ENCODE measurements at regions not wholly inside any gene's neighbourhood (a gene's known extent, or its start where the extent isn't known, plus 50 kb on each side); places are given as distances from the start of the nearest gene placed in this dataset.

DNA sequence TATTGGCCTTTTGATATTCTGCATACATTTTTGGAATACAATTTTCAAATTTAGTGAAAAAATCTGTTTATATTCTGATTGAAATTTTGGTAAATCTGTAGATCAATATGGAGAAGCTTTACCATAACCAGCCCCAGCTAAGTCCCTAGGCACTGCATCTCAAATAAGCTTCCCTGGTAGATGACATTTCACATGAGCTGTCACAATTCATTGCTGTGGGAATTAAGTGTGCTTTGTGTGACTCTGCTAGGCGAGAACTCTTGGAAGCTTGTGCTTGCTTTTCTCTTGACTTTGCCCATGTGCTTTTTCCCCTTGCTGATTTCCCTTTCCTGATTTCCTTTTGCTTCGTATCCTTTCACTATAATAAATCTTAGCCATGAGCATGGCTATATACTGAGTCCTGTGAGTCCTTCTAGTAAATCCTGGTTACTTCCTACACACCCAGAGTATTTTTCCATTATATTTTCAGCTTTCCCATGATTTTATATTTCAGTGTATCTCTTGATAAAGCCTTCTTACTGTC, 166.5 kb upstream of the MMS22L start:
- no peak overlapping the region for H3K27ac ChIP-seq (ENCODE audit: low read length)
- no peaks in the 10 kb centered on the region for H3K9me3 ChIP-seq (replicated peaks; ENCODE audit: control insufficient read depth, low read depth, low read length)
- no peak overlapping the region for H3K4me3 ChIP-seq (ENCODE audit: low read length)
- H3K4me1 ChIP-seq (ENCODE audit: control insufficient read depth, insufficient read depth, low read length), result no peaks in the 10 kb centered on the region
- WGBS (ENCODE audit: insufficient coverage), result 33% methylated on average over 1 of the region's 2 CpGs
- no peaks in the 10 kb centered on the region for H3K36me3 ChIP-seq (ENCODE audit: control insufficient read depth, insufficient read depth, low read length)
- no peak for DNase-seq
- no peaks in the 10 kb centered on the region for H3K27me3 ChIP-seq (ENCODE audit: control insufficient read depth, insufficient read depth, low read length)

DNA sequence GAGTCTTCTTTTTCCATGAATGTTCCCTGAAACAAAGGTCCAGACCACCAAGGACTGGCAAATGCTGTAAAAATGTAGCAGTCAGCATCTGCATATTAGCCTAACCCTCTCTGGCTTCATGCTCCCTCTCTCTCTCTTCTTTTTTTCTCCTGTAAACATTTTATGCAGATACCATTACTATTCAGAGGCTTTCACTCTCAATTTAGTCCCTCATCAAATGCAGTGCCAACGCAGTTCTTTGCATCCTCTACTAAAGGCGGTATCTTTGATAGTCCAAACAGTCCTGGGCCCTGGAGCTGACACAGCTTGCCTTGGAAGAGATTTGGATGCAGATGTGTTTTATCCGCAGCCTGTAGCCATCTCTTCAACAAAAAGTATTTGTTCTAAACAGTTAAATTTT, 167.1 kb upstream of the MMS22L start:
- Histone ChIP-seq H3K27ac (ENCODE audit: low read length) (no peak overlapping the region), H3K9me3 (replicated peaks; ENCODE audit: control insufficient read depth, low read depth, low read length) (no peaks in the 10 kb centered on the region), H3K4me1 (ENCODE audit: control insufficient read depth, insufficient read depth, low read length) (no peaks in the 10 kb centered on the region), H3K36me3 (ENCODE audit: control insufficient read depth, insufficient read depth, low read length) (no peaks in the 10 kb centered on the region), H3K27me3 (ENCODE audit: control insufficient read depth, insufficient read depth, low read length) (no peaks in the 10 kb centered on the region), H3K4me3 (ENCODE audit: low read length) (no peak overlapping the region)
- no peak for DNase-seq
- WGBS (ENCODE audit: insufficient coverage), result no CpG with 5 or more reads among the region's 3 CpGs

DNA sequence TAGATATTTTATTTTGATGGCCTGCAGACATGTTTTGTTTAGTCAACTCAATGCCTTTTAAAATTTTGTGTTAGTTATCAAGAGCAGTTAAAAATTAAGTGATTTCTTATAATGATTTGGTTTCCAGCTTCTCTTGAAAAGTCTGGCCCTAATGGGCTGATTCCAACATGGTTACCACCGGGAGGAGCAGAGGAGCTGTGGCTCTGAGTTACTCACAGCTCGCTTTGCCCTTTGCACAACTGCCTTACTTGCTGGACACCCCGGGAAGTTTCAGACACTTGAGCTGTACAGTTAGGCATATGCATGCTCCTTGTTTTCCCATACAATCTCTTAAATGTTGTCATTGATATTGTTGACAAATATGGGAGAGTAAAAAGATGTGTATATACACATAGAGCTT, 173.1 kb upstream of the MMS22L start:
- H3K9me3 ChIP-seq (replicated peaks; ENCODE audit: control insufficient read depth, low read depth, low read length), result no peaks in the 10 kb centered on the region
- DNase-seq, result no peak
- no peaks in the 10 kb centered on the region for H3K36me3 ChIP-seq (ENCODE audit: control insufficient read depth, insufficient read depth, low read length)
- H3K27ac ChIP-seq (ENCODE audit: low read length), result no peak overlapping the region
- no peaks in the 10 kb centered on the region for H3K4me1 ChIP-seq (ENCODE audit: control insufficient read depth, insufficient read depth, low read length)
- H3K4me3 ChIP-seq (ENCODE audit: low read length), result no peak overlapping the region
- H3K27me3 ChIP-seq (ENCODE audit: control insufficient read depth, insufficient read depth, low read length), result no peaks in the 10 kb centered on the region
- 63% methylated on average over 2 of the region's 3 CpGs for WGBS (ENCODE audit: insufficient coverage)

DNA sequence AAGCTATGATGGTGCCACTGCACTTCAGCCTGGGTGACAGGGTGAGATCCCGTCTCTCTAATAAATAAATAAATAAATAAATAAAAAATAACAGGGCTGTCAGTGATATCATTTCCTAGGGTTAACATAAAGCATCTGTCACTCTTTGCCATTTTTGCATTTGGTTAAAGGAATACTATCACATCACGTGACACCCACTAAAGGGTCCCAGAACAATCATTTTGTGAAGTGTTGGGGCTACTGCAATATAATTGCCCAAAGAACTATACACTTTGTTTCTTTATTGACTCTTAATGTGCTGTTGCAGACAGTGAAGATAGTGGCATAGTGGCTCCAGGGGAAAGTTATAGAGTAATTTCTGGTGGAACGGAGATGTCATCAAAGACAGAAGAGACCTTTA, 176.5 kb upstream of the MMS22L start:
- H3K9me3 ChIP-seq (replicated peaks; ENCODE audit: control insufficient read depth, low read depth, low read length), result no peaks in the 10 kb centered on the region
- no peaks in the 10 kb centered on the region for H3K36me3 ChIP-seq (ENCODE audit: control insufficient read depth, insufficient read depth, low read length)
- no peaks in the 10 kb centered on the region for H3K4me1 ChIP-seq (ENCODE audit: control insufficient read depth, insufficient read depth, low read length)
- no peaks in the 10 kb centered on the region for H3K27me3 ChIP-seq (ENCODE audit: control insufficient read depth, insufficient read depth, low read length)
- WGBS (ENCODE audit: insufficient coverage), result no CpG with 5 or more reads among the region's 3 CpGs
- H3K4me3 ChIP-seq (ENCODE audit: low read length), result no peak overlapping the region
- H3K27ac ChIP-seq (ENCODE audit: low read length), result no peak overlapping the region
- no peak for DNase-seq

DNA sequence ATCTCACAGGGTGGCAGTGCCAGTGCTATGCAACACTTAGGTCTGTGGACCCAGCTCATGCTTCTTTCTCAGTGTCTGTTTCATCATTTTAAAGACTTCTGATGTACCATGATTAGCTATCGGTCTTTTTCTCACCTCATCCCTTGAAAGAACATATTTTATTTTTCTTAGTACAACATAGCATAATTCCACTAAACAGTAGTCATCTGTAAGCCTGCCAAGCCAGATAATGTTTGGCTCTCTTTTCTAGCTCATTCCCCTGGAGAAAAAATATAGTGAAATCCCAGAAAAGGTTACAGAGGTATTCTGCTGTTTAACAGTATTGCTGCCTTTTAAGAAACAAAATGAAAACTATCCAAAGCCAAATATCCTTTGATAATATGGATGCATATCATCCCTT, 177.0 kb upstream of the MMS22L start:
- Histone ChIP-seq H3K4me1 (ENCODE audit: control insufficient read depth, insufficient read depth, low read length) (no peaks in the 10 kb centered on the region), H3K9me3 (replicated peaks; ENCODE audit: control insufficient read depth, low read depth, low read length) (no peaks in the 10 kb centered on the region), H3K4me3 (ENCODE audit: low read length) (no peak overlapping the region), H3K36me3 (ENCODE audit: control insufficient read depth, insufficient read depth, low read length) (no peaks in the 10 kb centered on the region), H3K27me3 (ENCODE audit: control insufficient read depth, insufficient read depth, low read length) (no peaks in the 10 kb centered on the region), H3K27ac (ENCODE audit: low read length) (no peak overlapping the region)
- no peak for DNase-seq
- WGBS (ENCODE audit: insufficient coverage), result no CpG with 5 or more reads among the region's 1 CpG

DNA sequence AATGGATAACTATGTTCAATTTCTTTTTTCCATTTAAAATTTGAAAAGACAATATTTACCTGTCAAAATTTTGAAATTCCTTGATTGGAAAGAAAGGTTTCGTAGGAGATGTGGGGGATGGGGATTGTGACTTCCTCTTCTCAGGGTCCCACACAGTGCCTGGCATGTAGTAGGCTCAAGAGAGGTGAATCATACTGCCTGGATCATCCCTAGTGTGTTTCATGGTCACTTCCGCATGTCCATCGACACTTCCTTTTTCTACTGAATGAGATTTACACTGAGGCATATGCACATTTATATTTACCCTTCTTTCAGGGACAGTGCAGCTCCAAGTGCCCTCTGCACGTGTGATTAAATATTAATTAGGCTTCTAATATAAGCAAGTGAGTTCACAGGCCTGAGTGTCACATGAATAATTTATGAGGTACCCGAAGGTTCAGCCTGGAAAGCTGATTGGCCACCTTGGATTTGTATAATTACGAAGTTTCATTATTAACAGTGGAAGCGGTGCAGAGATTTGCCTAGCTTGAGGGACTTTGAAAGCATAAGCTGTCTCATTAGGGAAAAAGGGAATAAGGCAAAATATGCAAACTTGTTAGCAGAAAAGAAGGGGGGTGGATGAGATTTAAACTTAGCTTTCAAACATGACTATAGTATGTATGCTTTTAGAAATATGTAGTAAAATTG, 177.5 kb upstream of the MMS22L start:
- 81% methylated on average over 3 of the region's 7 CpGs for WGBS (ENCODE audit: insufficient coverage)
- Histone ChIP-seq H3K27ac (ENCODE audit: low read length) (no peak overlapping the region), H3K36me3 (ENCODE audit: control insufficient read depth, insufficient read depth, low read length) (no peaks in the 10 kb centered on the region), H3K4me1 (ENCODE audit: control insufficient read depth, insufficient read depth, low read length) (no peaks in the 10 kb centered on the region), H3K4me3 (ENCODE audit: low read length) (no peak overlapping the region), H3K27me3 (ENCODE audit: control insufficient read depth, insufficient read depth, low read length) (no peaks in the 10 kb centered on the region), H3K9me3 (replicated peaks; ENCODE audit: control insufficient read depth, low read depth, low read length) (no peaks in the 10 kb centered on the region)
- no peak for DNase-seq

DNA sequence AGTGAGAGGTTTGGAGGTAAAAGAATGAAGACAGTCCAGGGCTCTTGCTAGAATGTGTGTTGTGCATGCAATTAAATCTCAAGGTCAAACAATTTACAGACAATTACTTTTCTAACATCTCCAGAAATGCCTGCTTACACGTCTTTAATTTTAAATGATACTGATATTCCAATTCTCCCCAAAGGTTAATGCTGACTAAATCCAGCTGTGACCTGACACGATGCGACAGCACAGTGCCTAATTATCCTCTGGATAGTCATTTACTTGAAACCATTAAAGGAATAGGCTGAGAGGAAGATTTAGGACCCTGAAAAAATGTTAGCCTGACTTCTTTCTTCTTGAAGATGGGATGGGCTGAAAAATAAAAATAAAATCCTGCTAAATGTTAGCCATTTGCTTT, 178.2 kb upstream of the MMS22L start:
- H3K27me3 ChIP-seq (ENCODE audit: control insufficient read depth, insufficient read depth, low read length), result no peaks in the 10 kb centered on the region
- H3K4me1 ChIP-seq (ENCODE audit: control insufficient read depth, insufficient read depth, low read length), result no peaks in the 10 kb centered on the region
- no peak overlapping the region for H3K4me3 ChIP-seq (ENCODE audit: low read length)
- WGBS (ENCODE audit: insufficient coverage), result no CpG with 5 or more reads among the region's 3 CpGs
- H3K9me3 ChIP-seq (replicated peaks; ENCODE audit: control insufficient read depth, low read depth, low read length), result no peaks in the 10 kb centered on the region
- no peak overlapping the region for H3K27ac ChIP-seq (ENCODE audit: low read length)
- DNase-seq, result no peak
- no peaks in the 10 kb centered on the region for H3K36me3 ChIP-seq (ENCODE audit: control insufficient read depth, insufficient read depth, low read length)

DNA sequence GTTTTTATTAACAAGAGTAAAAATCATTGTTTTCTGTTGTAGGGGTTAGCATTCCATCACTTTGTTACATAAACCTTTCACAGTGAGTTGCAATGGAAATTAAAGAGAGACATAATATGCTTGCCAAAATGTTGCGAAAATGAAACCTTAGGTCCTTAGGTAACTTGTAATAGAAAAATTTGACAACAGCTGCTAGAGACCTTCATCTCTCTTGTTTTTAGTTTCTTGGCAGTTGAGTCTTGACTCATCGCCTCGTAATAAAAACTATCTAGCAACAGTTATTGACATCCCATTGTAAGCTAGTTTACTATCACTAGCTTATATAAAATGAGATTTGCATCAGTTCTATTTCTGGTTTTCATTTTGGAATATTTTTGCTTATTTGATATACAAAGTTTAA, 179.0 kb upstream of the MMS22L start:
- WGBS (ENCODE audit: insufficient coverage), result no CpG with 5 or more reads among the region's 3 CpGs
- Histone ChIP-seq H3K27ac (ENCODE audit: low read length) (no peak overlapping the region), H3K4me1 (ENCODE audit: control insufficient read depth, insufficient read depth, low read length) (no peaks in the 10 kb centered on the region), H3K27me3 (ENCODE audit: control insufficient read depth, insufficient read depth, low read length) (no peaks in the 10 kb centered on the region), H3K9me3 (replicated peaks; ENCODE audit: control insufficient read depth, low read depth, low read length) (no peaks in the 10 kb centered on the region), H3K36me3 (ENCODE audit: control insufficient read depth, insufficient read depth, low read length) (no peaks in the 10 kb centered on the region), H3K4me3 (ENCODE audit: low read length) (no peak overlapping the region)
- peak; percentile 27 for DNase-seq

DNA sequence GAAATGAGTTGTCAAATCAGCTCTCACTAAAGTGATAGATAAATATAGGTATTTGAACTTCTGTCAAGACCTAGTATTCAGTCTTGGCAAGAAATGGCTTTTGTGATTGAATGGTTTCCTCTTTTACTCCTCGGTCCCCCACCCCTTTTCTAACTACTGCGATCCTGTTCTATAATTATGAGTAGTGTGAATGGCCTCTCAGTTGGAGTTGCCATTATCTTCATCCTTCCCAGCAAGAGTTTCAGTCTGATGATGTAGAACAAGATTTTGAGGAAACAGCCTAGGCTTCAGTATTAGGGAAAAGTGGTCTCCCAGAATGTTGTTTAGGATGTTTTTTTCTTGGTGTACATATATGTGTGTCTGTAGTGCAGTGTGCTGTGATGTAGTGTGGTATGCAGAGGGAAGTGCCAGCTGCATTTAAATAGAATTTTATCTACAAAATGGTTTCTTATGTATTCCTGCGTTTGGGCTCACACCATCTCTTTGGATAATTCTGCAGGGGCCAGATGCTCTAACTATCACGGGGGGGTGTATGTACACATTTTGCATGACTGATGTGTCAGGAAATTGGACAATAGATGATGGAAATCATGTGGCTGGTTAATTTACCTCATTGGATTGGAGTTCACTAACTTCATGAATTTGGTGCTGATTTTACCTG, 180.1 kb upstream of the MMS22L start:
- Histone ChIP-seq H3K36me3 (ENCODE audit: control insufficient read depth, insufficient read depth, low read length) (no peaks in the 10 kb centered on the region), H3K27me3 (ENCODE audit: control insufficient read depth, insufficient read depth, low read length) (no peaks in the 10 kb centered on the region), H3K4me3 (ENCODE audit: low read length) (no peak overlapping the region), H3K9me3 (replicated peaks; ENCODE audit: control insufficient read depth, low read depth, low read length) (no peaks in the 10 kb centered on the region), H3K4me1 (ENCODE audit: control insufficient read depth, insufficient read depth, low read length) (no peaks in the 10 kb centered on the region), H3K27ac (ENCODE audit: low read length) (no peak overlapping the region)
- 45% methylated on average over 2 of the region's 4 CpGs for WGBS (ENCODE audit: insufficient coverage)
- DNase-seq, result no peak

DNA sequence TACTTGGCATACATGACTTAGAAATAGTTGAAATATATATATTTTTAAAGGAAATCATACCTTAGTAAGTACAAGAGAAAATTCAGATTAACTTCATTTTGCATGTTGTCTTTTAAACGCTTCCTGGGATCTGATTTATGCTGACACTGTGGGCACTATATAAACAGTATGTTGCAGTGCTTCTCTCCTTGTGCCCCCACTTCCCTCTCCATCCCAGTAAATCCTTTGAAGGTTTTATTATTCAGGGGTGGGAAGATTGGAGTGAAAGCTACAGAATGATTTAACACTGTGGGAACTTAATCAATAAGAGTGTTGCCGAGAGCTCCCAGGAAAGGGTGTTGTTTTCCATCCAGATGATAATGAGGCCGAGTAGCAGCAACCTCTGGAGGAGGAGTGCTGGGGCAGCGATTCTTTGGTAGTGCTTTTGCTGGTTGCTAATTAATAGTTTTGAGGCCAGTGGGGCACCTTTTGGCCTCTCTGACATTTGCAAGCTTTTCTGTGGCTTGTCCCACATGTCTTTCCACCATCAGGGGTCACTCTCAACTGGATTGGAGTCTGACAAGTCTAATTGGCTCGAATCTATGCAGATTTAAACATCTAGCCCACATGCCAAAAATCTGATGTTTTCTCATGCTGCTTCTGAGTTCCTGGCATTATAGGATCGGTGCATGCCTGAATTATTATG, 183.0 kb upstream of the MMS22L start:
- H3K4me1 ChIP-seq (ENCODE audit: control insufficient read depth, insufficient read depth, low read length), result no peaks in the 10 kb centered on the region
- H3K4me3 ChIP-seq (ENCODE audit: low read length), result no peak overlapping the region
- H3K27me3 ChIP-seq (ENCODE audit: control insufficient read depth, insufficient read depth, low read length), result no peaks in the 10 kb centered on the region
- no peaks in the 10 kb centered on the region for H3K9me3 ChIP-seq (replicated peaks; ENCODE audit: control insufficient read depth, low read depth, low read length)
- WGBS (ENCODE audit: insufficient coverage), result 16% methylated on average over 3 of the region's 6 CpGs
- DNase-seq, result no peak
- no peaks in the 10 kb centered on the region for H3K36me3 ChIP-seq (ENCODE audit: control insufficient read depth, insufficient read depth, low read length)
- no peak overlapping the region for H3K27ac ChIP-seq (ENCODE audit: low read length)

Data from muscle of leg (tissue), 3 donors.